Mesothelial cell of epicardium (in vitro differentiated cells): ENCODE measurements at regions not wholly inside any gene's neighbourhood (a gene's known extent, or its start where the extent isn't known, plus 50 kb on each side); places are given as distances from the start of the nearest gene placed in this dataset.

ENCODE experiments used
- DNase-seq, 2 experiments: peaks; one replicate each; pipeline ENCODE4 v3.0.0; 2021; ENCODE audit warnings: low spot score in 2 of 2; ENCODE audit not compliant: unreplicated experiment in 2 of 2
- H3K27ac Mint-ChIP-seq: 2 replicates; pipeline ENCODE4 v1.8.0; 2021; ENCODE audit warnings: mixed read lengths
- H3K27me3 Mint-ChIP-seq: 2 replicates; pipeline ENCODE4 v1.8.0; 2021; ENCODE audit warnings: low read depth, mixed read lengths
- H3K36me3 Mint-ChIP-seq: 2 replicates; pipeline ENCODE4 v1.8.0; 2021; ENCODE audit warnings: mixed read lengths
- H3K4me1 Mint-ChIP-seq: 2 replicates; pipeline ENCODE4 v1.8.0; 2021; ENCODE audit warnings: mixed read lengths
- H3K4me3 Mint-ChIP-seq: 2 replicates; pipeline ENCODE4 v1.8.0; 2021; ENCODE audit warnings: mild to moderate bottlenecking, moderate library complexity, mixed read lengths
- H3K9me3 Mint-ChIP-seq: 2 replicates; pipeline ENCODE4 v1.8.0; 2021; ENCODE audit warnings: mixed read lengths
- TF ChIP-seq, protein P1 (sequence below): fragments of 200-600 bp; sonication (generic); IDR thresholded peaks from one replicate; pipeline ENCODE4 v1.5.0; 2021; ENCODE audit warnings: antibody characterized with exemption; ENCODE audit not compliant: unreplicated experiment

DNA sequence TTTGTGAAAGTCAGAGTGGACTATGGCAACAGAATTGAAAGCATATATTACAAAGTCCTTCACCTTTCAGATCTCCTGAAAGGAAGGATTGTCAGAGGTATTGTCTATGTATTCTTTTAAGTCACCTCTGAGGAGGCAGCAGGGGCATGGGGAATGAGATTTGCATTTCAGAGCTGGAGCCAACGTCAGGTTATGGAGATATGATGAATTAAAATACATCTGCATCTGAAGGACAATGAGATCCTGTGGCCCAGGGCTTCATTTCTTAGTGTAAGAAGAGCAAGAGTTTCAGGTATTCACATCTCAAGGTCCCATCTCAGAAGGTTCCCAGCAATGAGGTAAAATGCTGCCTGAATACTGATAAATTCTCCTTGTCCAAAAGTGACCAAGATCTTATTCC lies 695.8 kb downstream of the TUSC7 start:
- no peak for DNase-seq
- Mint-ChIP-seq H3K27ac (no peak overlapping the region), H3K4me3 (no peak overlapping the region), H3K36me3 (no peaks in the 10 kb centered on the region), H3K9me3 (no peaks in the 10 kb centered on the region), H3K4me1 (peaks cover 25% of the 10 kb centered on the region), H3K27me3 (peaks cover 4% of the 10 kb centered on the region)
- TF ChIP-seq, protein P1, sequence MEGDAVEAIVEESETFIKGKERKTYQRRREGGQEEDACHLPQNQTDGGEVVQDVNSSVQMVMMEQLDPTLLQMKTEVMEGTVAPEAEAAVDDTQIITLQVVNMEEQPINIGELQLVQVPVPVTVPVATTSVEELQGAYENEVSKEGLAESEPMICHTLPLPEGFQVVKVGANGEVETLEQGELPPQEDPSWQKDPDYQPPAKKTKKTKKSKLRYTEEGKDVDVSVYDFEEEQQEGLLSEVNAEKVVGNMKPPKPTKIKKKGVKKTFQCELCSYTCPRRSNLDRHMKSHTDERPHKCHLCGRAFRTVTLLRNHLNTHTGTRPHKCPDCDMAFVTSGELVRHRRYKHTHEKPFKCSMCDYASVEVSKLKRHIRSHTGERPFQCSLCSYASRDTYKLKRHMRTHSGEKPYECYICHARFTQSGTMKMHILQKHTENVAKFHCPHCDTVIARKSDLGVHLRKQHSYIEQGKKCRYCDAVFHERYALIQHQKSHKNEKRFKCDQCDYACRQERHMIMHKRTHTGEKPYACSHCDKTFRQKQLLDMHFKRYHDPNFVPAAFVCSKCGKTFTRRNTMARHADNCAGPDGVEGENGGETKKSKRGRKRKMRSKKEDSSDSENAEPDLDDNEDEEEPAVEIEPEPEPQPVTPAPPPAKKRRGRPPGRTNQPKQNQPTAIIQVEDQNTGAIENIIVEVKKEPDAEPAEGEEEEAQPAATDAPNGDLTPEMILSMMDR = no peak

DNA sequence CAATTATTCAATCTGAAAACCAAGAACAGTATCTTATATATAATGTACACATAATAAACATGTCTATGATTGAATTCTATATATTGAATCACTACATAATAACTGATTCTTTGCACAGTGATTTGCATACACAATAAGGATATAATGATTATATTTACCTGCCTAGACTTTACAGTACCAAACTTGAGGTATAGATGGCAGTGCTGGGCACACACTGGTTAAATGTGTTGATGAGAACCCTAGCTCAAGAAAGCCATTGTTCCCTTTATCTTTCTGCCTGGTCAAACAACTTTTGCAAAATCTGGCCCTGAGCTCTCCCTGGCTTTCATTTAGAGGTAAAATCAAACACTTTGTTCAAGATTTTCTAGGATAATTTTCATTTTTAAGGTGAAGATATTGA lies 697.7 kb downstream of the TUSC7 start:
- Mint-ChIP-seq H3K4me1 (peaks cover 9% of the 10 kb centered on the region), H3K27ac (no peak overlapping the region), H3K4me3 (no peak overlapping the region), H3K9me3 (no peaks in the 10 kb centered on the region), H3K27me3 (peaks cover 1% of the 10 kb centered on the region), H3K36me3 (no peaks in the 10 kb centered on the region)
- DNase-seq = no peak
- TF ChIP-seq, protein P1 = peak; percentile 35

DNA sequence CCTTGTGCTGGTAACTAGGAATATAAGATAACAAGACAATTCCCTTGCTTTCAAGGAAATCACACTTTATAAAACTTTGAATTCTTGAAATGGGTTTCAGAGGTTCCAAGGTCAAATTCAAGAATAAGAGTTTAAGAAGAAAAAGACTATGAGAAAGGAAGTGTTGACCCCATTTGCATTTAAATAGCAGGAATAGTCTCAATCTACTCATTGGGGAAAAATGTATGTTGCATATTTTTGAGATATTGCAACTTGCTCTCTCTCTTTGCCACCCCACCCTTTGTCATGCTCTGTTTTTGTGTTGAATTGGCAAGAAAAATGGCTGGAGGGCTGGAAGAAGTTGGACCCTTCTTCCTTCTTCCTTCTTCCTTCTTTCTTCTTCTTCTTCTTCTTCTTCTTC lies 699.2 kb downstream of the TUSC7 start:
- Mint-ChIP-seq H3K27ac (no peak overlapping the region), H3K9me3 (no peaks in the 10 kb centered on the region), H3K4me3 (no peak overlapping the region), H3K36me3 (no peaks in the 10 kb centered on the region), H3K4me1 (peaks cover 9% of the 10 kb centered on the region), H3K27me3 (peaks cover 6% of the 10 kb centered on the region)
- TF ChIP-seq, protein P1 = no peak
- no peak for DNase-seq

DNA sequence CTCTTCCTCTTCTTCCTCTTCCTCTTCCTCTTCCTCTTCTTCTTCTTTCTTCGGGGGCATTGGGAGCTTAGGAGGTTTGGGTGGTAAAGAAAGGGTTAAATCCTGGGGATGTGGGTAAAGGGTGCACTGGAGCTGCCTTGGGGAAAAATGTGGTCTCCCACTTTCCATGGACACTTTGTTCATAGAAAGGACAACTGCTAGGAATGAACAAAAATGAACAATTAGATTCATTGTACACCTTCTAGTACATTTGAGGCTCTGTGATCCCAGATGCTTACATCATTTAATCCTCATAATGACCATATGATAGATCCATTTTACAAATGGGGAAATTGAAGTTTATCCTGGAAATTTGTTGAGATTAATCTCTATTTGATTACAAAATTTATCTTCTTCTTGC lies 699.7 kb downstream of the TUSC7 start:
- no peak overlapping the region for H3K4me3 Mint-ChIP-seq
- no peaks in the 10 kb centered on the region for H3K9me3 Mint-ChIP-seq
- H3K36me3 Mint-ChIP-seq = no peaks in the 10 kb centered on the region
- peaks cover 9% of the 10 kb centered on the region for H3K4me1 Mint-ChIP-seq
- TF ChIP-seq, protein P1 = no peak
- H3K27ac Mint-ChIP-seq = no peak overlapping the region
- DNase-seq = no peak
- peaks cover 6% of the 10 kb centered on the region for H3K27me3 Mint-ChIP-seq

DNA sequence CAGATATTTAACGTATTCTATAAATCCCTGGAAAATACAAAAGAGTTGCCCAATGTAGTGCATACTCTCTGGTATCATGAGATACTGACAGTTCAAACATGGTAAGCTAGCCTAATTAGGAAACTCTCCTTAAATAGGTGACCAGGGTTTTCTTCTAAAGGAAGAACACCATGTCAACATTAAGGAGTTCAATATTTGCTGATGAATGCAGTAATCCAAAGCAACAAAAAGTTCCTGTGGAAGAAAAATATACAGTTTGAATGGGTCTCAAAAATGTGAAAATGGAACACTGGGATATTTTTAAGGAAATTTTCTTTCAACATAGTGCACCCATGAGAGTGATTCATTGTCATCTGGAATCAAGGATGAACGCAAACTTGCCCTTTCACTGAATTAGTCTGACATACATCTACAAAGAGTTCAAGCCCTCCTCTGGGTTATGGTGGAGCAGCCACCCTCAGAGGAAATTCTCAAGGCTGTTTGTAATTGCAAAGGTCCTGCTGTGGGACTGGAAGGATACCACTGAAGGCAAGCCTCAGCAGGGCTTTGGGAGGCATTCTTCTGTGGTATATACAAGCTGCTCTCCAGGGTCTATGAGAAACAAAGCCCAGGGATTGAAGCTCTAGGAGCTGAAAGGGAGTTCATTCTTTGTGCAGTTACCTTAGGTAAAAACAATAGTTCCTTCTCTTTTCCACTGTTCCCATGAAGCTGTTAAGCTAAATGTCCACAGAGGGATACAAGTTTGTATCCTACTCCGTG lies 700.3 kb downstream of the TUSC7 start:
- peaks cover 5% of the 10 kb centered on the region for H3K4me1 Mint-ChIP-seq
- no peak overlapping the region for H3K4me3 Mint-ChIP-seq
- H3K36me3 Mint-ChIP-seq = no peaks in the 10 kb centered on the region
- TF ChIP-seq, protein P1 = no peak
- DNase-seq = no peak
- no peak overlapping the region for H3K27ac Mint-ChIP-seq
- H3K9me3 Mint-ChIP-seq = no peaks in the 10 kb centered on the region
- peaks cover 6% of the 10 kb centered on the region for H3K27me3 Mint-ChIP-seq
